IPS-15b (cell line): ENCODE measurements at regions not wholly inside any gene's neighbourhood (a gene's known extent, or its start where the extent isn't known, plus 50 kb on each side); places are given as distances from the start of the nearest gene placed in this dataset.
"Not testable (repeated sequence)": the region's sequence is repeated elsewhere in the genome, so short reads cannot be mapped to it uniquely, and the experiment has no call there.

ENCODE experiments used
- H3K27me3 ChIP-seq: one replicate; pipeline ENCODE4 v1.6.1; 2013; ENCODE audit warnings: low read length; ENCODE audit not compliant: control insufficient read depth, insufficient read depth
- H3K36me3 ChIP-seq: one replicate; pipeline ENCODE4 v1.6.1; 2013; ENCODE audit warnings: low read length; ENCODE audit not compliant: control insufficient read depth, insufficient read depth
- H3K4me1 ChIP-seq: one replicate; pipeline ENCODE4 v1.6.1; 2013; ENCODE audit warnings: mild to moderate bottlenecking, low read length; ENCODE audit not compliant: control insufficient read depth, insufficient read depth
- H3K4me3 ChIP-seq: one replicate; pipeline ENCODE4 v1.5.1; 2013; ENCODE audit warnings: low read depth, low read length
- H3K9ac ChIP-seq: one replicate; pipeline ENCODE4 v1.6.1; 2013; ENCODE audit warnings: low read depth, mild to moderate bottlenecking, low read length
- H3K9me3 ChIP-seq: one replicate; pipeline ENCODE4 v1.6.1; 2013; ENCODE audit warnings: mild to moderate bottlenecking, low read length; ENCODE audit not compliant: control insufficient read depth, insufficient read depth

DNA sequence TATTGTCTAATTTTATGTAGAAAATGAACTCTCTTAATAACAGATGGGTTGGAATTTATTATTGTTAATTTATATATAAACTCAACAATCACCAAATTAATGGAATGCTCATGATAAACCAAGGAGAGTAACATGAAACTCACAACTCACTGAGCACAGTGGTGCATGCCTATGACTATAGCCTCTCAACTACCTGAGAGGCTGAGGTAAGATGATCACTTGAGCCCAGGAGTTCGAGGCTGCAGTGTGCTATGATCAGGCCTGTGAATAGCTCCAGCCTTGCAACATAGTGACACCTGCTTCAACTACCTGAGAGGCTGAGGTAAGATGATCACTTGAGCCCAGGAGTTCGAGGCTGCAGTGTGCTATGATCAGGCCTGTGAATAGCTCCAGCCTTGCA is 848.6 kb downstream of the DIPK2A start:
- not testable (repeated sequence) for H3K4me3 ChIP-seq

DNA sequence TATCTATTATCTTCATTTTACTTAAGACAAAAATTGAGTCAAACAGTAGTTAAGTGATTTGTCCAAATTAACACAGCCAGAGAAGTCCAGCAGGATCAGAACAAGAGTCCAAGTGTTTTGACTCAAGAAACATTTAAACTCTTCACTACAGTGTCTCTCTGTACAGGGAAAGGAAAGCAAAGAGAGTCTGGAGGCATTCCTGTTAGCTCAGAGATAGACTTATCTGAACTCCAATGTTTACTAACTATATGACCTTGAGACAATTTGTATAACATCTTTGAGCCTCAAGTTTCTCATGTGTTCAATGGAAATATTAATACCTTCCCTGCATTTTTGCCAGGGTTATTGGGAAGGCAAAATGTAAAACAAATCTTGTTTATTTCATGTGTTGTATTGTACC is 849.1 kb downstream of the DIPK2A start:
- H3K27me3 ChIP-seq = no peaks in the 10 kb centered on the region

More for the DNA sequence above, 848.6 kb downstream of the DIPK2A start:
- not testable (repeated sequence) for H3K36me3 ChIP-seq, H3K9me3 ChIP-seq, H3K9ac ChIP-seq, H3K27me3 ChIP-seq, H3K4me1 ChIP-seq

DNA sequence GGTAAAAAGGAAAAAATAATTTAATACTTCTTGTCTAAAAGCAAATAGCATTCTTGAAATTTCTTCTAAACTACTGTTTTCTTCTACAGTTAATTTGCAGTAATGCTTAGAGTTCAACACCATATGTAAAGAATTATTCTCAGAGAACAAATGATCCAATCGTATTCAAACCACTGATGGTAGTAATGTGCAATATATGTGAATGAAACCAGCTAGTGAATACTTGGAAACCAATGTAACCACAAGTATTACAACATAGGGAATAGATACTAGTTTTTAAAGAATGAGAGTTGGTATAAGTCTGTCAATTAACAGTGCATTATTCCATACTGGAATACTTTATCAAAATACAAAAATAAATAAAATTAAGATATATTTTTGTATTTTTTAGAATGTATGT is 850.0 kb downstream of the DIPK2A start:
- Histone ChIP-seq H3K36me3 (no peaks in the 10 kb centered on the region), H3K9me3 (no peaks in the 10 kb centered on the region), H3K27me3 (no peaks in the 10 kb centered on the region), H3K4me1 (no peaks in the 10 kb centered on the region), H3K9ac (no peak overlapping the region), H3K4me3 (no peak overlapping the region)

More for the DNA sequence above, 849.1 kb downstream of the DIPK2A start:
- H3K9me3 ChIP-seq = no peaks in the 10 kb centered on the region
- no peaks in the 10 kb centered on the region for H3K4me1 ChIP-seq
- no peak overlapping the region for H3K9ac ChIP-seq
- no peaks in the 10 kb centered on the region for H3K36me3 ChIP-seq
- H3K4me3 ChIP-seq = no peak overlapping the region

DNA sequence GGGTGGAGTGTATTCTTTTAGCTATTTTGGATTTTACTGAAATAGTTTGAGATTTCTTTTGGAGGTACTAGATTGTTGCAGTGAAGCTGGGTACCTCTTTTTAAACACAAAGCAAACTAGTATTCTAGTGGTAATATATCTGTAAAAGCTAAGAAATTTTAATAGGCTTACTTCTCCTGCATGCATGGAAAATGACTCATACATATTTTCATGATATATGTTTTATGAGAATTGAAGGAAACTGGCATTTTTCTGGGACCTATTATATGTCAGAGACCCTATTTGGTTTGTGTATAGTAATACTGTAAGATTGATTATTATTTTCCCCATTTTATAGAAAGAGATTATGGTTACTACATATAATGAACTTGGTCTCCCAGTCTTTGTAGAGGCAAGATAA is 851.0 kb downstream of the DIPK2A start:
- H3K9me3 ChIP-seq = no peaks in the 10 kb centered on the region
- H3K4me3 ChIP-seq = no peak overlapping the region
- no peaks in the 10 kb centered on the region for H3K36me3 ChIP-seq
- H3K4me1 ChIP-seq = no peaks in the 10 kb centered on the region
- H3K9ac ChIP-seq = no peak overlapping the region
- H3K27me3 ChIP-seq = no peaks in the 10 kb centered on the region

DNA sequence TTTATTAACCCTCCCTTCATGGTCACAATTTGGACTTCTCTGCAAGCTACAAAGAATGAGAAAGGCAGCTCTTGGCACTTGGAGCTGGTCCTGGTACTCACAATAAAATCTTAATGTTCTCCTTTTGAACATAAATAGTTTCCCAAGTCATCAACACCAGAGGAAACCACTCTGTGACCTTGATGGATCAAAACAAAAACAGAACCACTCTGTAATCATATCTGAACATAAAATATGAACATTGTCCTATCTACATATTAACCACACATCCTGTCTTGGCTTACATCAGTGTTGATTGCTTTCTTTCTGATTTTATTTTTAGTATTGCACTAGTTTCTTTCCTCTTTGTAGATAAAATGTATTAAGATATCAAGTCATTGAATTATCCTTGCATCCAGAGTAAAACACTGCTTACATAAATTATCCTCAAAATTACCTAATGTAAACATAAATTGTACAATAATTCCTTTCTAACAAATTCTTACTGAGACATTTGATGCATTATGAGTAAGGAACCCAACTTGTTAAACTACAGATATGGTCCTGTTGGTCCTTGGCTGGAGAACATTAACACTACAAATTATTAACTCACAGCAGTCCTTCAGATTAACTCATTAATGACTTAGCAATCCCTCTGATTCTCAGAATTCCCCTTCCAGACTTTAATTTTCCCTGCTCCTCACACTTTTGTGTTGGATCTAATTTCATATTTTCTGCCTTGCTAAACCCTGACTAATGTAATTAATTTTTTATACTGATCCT is 860.5 kb downstream of the DIPK2A start:
- Histone ChIP-seq H3K4me1 (no peaks in the 10 kb centered on the region), H3K4me3 (no peak overlapping the region), H3K36me3 (no peaks in the 10 kb centered on the region)

DNA sequence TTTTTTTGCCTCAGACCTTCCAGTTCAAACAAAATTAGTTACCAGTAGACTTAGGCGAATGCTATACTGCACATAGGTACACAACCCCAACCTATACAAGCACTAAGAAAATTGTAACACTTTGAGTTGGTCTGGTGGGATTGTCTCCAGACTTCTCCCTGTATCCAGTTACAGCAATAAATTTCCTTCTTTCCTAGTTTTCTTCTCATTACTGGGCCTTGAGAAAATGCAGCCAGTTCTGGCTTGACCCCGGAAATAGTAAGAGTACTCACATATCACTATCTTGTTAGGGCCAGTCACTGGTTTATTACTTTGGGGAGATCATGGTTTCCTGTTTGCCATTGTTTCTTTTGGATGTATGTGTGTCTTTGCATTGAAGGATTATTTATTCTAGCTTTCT is 868.4 kb downstream of the DIPK2A start:
- Histone ChIP-seq H3K27me3 (no peaks in the 10 kb centered on the region), H3K4me1 (no peaks in the 10 kb centered on the region)

More for the DNA sequence above, 860.5 kb downstream of the DIPK2A start:
- no peaks in the 10 kb centered on the region for H3K27me3 ChIP-seq
- no peak overlapping the region for H3K9ac ChIP-seq
- H3K9me3 ChIP-seq = no peaks in the 10 kb centered on the region

DNA sequence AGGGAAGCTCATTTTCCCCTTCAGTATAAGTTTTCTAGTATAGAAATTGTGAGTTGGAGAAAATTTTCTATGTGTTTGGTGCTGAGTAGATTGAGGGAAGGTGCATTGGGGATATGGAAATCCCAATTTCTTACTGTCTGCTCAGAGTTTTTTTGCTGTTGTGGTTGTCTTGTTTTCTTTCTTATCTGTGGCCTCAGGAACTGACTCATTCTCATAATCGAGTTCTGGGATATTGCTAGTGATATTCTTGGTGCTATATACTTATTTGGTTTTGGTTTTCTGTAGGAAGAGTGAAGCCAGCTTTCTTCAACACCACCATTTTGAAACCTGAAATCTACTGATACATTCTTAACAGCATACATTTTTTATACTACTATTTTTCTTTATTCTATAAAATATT is 869.2 kb downstream of the DIPK2A start:
- Histone ChIP-seq H3K9ac (no peak overlapping the region), H3K4me3 (no peak overlapping the region), H3K27me3 (no peaks in the 10 kb centered on the region), H3K9me3 (no peaks in the 10 kb centered on the region), H3K36me3 (no peaks in the 10 kb centered on the region), H3K4me1 (no peaks in the 10 kb centered on the region)

More for the DNA sequence above, 868.4 kb downstream of the DIPK2A start:
- Histone ChIP-seq H3K36me3 (no peaks in the 10 kb centered on the region), H3K4me3 (no peak overlapping the region), H3K9me3 (no peaks in the 10 kb centered on the region), H3K9ac (no peak overlapping the region)

DNA sequence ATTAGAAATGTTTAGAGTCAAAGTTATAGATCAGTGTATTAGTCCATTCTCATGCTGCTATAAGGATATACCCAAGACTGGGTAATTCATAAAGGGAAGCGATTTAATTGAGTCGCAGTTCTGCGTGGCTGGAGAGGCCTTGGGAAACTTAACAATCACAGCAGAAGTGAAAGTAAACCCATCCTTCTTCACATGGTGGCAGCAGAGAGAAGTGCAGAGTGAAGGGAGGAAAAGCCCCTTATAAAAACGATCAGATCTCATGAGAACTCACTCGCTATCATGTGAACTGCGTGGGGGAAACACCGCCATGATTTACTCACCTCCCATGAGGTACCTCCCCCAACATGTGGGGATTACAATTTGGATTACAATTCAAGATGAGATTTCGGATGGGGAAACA is 871.5 kb downstream of the DIPK2A start:
- no peak overlapping the region for H3K9ac ChIP-seq
- no peaks in the 10 kb centered on the region for H3K36me3 ChIP-seq
- no peaks in the 10 kb centered on the region for H3K27me3 ChIP-seq
- H3K4me1 ChIP-seq = no peaks in the 10 kb centered on the region
- H3K4me3 ChIP-seq = no peak overlapping the region
- H3K9me3 ChIP-seq = no peaks in the 10 kb centered on the region

DNA sequence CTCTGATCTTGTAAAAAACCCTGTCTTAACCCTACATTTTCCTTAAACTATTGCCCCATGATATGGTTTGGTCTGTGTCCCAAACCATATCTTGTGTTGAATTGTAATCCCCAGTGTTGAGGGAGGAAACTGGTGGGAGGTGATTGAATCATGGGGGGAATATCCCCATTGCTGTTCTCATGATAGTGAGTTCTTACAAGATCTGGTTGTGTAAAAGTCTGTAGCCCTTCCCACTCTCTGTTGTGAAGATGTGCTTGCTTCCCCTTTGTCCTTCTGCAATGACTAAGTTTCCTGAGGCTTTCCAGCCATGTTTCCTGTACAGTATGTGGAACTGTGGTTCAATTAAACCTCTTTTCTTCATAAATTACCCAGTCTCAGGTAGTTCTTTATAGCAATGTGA is 881.4 kb downstream of the DIPK2A start:
- Histone ChIP-seq H3K4me1 (no peaks in the 10 kb centered on the region), H3K36me3 (no peaks in the 10 kb centered on the region), H3K9me3 (no peaks in the 10 kb centered on the region), H3K4me3 (no peak overlapping the region), H3K27me3 (no peaks in the 10 kb centered on the region), H3K9ac (no peak overlapping the region)

DNA sequence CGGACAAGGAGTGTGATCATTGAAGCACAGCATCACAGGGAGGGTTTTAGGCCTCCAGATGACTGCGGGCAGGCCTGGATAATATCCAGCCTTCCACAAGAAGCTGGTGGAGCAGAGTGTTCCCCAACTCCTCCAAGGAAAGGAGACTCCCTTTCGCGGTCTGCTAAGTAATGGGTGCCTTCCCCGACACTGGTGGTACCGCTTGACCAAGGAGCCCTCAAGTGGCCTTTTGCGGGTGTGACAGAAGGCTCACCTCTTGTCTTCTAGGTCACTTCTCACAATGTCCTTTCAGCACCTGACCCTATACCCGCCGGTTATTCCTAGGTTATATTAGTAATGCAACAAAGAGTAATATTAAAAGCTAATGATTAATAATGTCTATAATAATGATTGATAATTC is 882.4 kb downstream of the DIPK2A start:
- not testable (repeated sequence) for H3K9me3 ChIP-seq, H3K9ac ChIP-seq, H3K4me3 ChIP-seq, H3K4me1 ChIP-seq, H3K27me3 ChIP-seq, H3K36me3 ChIP-seq

DNA sequence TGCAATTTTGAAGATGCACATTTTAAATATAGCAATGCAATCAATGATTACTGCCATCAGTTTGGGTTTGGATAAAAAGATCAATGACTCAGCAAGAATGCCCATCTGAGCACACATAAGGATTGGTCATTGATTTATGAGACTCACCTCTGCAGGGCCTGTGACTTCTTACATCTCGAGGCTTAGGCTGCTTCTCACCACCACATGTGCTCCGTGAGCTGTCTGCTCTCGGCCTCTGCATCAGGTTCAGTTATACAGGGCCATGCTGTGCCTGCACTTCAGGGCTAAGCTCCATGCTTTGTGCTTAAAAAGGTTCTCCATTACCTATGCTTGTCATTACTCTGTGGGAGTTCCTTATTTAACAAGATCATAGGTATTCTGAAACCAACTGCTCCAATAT is 887.5 kb downstream of the DIPK2A start:
- no peaks in the 10 kb centered on the region for H3K9me3 ChIP-seq
- H3K4me1 ChIP-seq = no peaks in the 10 kb centered on the region
- H3K27me3 ChIP-seq = no peaks in the 10 kb centered on the region
- no peak overlapping the region for H3K9ac ChIP-seq
- no peak overlapping the region for H3K4me3 ChIP-seq
- H3K36me3 ChIP-seq = no peaks in the 10 kb centered on the region

DNA sequence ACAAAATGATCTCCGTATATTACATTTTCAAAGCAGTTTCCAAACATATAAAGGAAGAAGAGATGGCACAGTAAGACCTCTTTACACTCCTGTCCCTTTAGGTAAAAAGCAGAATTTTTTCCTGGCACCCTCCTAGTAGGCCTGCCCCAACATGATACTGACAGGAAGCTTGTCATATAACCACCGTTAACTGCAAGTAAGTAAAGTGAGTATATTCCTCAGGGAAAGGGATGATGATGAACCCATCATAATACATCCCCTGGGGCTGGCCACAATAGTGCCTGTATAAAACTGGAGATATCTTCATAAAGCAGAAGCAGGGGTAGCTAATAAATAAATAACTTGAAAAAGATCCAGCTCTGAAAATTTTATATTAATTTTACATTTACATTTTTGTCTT is 893.0 kb downstream of the DIPK2A start:
- Histone ChIP-seq H3K4me3 (no peak overlapping the region), H3K9me3 (no peaks in the 10 kb centered on the region), H3K9ac (no peak overlapping the region), H3K4me1 (no peaks in the 10 kb centered on the region), H3K27me3 (no peaks in the 10 kb centered on the region), H3K36me3 (no peaks in the 10 kb centered on the region)
